A204.1 (cell line): ENCODE measurements at regions not wholly inside any gene's neighbourhood (a gene's known extent, or its start where the extent isn't known, plus 50 kb on each side); places are given as distances from the start of the nearest gene placed in this dataset.
"Not testable (repeated sequence)": the region's sequence is repeated elsewhere in the genome, so short reads cannot be mapped to it uniquely, and the experiment has no call there.

ENCODE experiments used
- FAIRE-seq: peaks from 2 replicates; lab custom pipeline; 2012; peaks lifted over from hg19 to GRCh38; lab: Jason Lieb, UNC

DNA sequence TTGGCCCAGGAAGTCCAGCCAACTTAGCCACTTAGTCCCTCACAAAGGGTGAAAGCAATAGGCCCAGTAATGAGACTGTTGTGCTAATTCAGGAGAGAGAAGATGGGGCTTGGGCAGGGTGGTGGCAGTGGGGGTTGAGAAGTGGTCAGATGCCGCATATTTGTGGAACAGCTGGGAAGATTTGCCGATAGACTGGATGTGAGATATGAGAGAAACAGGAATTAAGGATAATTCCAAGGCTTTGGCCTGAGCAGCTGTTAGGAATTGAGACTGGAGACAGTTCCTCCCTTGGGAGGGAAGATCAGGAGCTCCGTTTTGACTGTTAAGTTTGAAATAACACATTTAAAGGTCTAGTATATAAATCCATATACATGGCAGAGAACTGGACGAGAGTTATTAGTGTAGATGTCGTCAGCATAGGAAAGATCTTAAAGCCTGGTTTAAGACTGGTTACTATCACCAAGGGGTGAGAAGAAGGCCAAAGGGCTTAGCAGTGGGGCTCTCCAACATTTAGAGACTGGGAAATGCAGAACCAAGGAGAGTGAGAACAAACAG is 323.7 kb upstream of the FAM78B start:
- no peak for FAIRE-seq

DNA sequence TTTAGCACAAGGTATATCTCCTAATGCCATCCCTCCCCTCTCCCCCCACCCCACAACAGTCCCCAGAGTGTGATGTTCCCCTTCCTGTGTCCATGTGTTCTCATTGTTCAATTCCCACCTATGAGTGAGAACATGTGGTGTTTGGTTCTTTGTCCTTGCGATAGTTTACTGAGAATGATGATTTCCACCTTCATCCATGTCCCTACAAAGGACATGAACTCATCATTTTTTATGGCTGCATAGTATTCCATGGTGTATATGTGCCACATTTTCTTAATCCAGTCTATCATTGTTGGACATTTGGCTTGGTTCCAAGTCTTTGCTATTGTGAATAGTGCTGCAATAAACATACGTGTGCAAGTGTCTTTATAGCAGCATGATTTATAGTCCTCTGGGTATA is 327.0 kb upstream of the FAM78B start:
- not testable (repeated sequence) for FAIRE-seq

DNA sequence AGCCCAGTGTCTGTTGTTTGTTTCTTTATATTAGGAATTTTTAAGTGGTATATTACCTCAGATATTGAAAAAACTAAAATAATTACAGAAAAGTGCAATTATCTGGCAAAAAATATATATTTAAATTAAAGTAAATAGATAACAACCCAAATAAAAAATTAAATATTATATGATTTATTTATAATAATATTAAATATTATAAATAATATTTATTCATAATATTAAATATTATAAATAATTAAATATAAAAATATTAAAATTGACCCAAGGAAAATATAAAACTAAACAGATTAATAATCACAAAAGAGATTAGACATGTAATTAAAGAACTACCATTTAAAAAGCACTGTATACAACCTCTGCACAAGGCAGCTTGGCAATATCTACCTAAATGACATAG is 331.9 kb upstream of the POGK start:
- peak; percentile 94 for FAIRE-seq

DNA sequence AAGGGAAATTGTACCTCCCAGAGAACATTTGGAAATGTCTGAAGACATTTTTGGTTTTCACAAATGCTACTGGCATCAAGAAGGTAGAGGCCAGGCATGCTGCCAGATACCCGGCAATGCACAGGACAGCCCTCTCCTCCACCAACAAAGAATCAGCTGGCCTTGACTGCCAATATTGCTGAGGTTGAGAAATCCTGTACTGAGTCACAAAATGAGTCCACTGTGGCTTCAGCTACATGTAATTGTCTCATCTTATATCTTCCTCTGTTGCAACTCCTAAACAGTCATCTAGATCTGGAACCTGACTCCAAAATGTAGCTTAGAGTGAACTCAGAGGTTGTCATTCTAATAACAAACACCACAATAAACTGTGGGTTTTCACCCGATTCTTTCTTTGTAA is 327.5 kb upstream of the POGK start:
- FAIRE-seq: no peak

DNA sequence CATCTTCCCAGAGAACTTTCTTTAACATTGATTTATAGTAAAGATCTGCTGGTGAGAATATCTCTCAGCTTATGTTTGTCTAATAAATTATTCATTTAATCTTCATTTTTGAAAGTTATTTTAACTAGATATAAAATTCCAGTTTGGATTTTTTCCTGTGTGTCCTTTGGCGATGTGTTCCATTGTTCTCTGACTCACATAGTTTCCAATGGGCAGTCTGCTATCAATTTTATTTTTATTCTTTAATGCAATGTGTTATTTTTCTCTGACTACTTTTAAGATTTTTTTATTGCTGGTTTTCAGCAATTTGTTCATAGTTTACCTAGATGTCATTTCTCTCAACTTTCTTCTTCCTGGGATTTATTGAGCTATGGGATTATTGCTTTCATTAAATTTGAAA is 325.2 kb upstream of the POGK start:
- no peak for FAIRE-seq

DNA sequence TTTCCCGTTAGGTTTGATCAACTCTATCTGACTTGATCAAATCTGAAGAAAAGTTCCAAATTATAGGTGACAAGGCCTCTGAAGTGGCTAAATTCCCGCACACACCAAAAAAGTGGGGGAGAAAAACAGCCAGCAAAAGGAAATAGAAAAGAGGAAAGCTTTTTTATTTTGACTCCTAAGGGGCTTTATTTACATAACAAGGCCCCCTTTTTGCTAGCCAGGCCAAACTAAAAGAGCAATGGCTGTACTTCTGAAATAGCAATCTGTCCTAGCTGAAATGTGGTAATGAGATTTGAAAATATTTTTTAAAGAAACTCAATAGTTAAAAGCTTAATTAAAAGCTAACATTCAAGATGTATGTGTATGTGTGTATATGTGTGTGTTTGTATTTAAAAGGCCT is 311.5 kb upstream of the POGK start:
- FAIRE-seq: no peak

DNA sequence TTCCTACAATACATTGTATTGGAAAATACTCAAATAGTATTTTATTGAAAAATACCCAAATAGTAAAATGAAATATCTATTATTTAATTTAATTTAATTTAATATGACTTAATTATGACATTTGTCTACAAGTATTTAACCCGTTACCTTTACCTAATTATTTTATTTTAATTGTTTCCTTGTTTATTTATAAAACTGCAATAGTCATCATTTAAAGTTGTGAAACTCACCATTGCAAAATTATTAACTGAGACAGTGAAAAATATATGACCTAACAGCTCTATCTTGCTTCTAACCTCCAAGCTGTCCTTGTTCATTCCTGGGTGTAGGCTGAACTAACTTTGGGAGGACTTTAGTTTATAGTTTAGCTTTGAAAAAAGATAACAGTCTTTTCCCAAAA is 300.6 kb upstream of the POGK start:
- FAIRE-seq: no peak

DNA sequence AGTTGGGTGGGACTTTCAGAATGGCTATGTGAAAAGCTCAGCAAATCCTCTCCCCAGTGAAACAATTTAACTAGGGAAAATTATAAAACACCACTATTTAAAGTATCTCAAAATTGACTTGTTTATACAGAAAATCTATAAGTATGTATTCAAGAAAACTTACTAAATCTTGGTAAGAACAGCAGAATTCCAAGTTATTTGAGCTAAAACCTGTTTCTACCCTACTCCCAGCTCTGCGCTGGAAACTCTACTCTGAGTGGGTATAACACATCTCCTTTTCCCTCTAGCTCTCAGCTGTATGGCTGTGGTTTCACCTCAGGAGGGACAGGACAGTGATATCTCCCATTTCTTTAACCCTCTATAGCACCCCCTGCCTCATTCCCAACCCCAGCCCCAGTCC is 295.2 kb upstream of the POGK start:
- no peak for FAIRE-seq

DNA sequence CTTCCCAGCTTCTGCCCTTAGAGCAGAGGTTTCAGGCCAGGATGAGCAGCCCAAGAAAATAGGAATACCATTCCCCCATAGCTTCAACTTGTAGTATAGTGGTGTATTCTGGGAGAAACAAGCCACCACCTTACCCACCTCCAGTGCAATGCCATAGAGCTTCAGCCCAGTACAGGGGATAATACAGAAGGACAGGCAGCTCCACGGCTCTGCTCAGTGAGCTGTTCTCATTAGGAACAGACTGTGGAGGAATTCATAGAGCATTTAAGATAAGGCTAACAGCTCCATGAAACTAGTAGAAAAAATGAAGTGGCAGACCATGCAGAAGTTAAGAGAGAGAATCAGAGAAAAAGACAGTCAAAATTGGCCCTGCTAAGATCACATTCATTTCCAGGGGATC is 294.7 kb upstream of the POGK start:
- FAIRE-seq: no peak

DNA sequence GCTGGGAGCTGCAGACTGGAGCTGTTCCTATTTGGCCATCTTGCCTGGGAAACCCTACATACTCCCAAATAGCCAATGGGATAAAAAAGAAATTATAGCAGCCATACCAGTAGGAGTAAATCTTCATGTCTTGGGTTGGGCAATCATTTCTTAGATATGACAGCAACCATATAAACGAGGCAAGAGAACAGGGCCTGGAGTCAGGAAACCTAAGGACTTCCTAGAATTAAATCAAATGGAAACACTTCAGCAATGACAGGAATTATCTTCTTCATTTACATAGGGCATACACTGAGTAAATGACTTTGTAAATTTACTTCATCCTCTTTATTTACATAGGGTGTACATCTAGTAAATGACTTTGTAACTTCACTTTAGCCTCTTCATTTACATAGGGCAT is 286.6 kb upstream of the POGK start:
- FAIRE-seq: no peak

DNA sequence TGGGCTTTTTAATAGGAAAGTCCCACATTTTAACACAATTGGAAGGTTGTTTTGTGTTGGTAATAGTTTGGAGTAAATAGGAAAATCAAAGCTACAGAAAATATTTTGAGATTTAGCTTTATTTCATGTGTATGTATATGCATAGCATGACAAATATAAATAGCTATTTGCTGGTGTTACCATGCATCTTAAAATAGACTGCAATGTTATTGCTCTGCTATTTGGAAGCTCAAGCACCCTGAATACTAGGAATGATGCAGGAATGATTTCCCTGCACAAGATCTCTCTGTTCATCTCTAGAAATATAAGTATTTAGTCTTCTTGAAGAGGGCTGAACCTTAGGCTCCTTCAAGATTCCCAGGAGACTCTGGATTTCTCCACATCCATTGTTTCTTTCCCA is 268.3 kb upstream of the POGK start:
- no peak for FAIRE-seq

DNA sequence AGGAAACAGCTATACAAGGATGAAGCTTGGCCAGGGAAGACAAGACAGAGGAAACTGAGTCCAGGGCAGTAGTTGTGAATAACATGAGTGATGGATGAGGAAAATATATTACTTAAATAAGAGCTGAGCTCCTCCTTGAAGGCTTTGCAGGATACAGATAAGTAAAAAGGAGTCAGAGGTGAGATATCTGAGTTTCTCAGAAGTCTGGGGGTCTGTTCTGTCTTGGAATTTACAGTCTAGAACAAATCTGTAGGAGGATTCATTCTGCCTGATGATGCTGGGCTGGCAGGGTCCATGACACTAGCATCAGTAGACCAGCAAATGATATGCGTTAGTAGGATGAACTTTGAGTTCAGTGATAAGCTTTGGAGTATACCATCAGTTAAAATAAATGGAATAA is 266.1 kb upstream of the POGK start:
- no peak for FAIRE-seq

DNA sequence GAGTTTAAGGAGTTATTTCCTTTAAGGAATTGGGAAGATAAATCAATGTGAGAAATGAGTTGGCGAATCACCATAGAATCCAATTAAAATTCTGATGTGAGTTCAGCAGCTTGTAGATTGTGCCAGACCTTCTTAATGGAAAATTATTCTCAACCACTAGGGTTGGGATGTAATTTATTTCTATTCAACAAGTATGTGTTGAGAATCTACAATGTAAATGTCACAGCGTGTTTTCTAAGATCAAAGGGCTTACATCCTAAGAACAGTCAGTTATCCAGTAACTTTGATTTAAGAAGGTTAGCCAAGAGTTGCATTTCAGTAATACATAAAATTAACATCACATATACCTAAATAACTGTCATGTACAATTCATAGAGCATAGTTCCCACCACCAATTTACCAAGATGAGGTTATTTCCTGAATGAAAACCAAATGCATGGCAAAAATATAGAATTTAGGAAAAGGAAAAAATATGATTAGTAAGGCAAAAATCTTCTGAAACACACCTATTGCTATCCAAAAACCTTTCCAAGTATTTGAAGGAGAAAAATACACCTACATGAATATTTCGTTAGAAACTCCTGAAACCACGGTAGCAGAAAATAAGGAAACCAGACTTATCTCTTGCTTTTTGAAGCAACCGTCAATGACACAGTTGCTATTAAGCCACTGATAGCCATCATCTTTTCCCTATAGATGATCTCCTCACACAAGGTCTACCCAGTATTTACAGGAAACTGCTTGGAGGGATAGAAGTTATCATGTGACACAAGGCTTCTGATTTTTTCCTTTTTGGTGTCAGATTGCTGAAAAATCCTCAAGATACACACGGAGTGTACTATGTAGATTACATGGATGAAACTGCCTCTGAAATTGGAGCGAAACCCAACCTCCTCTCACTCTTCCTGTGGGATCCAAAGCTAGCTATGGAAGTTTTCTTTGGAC is 259.4 kb upstream of the POGK start:
- no peak for FAIRE-seq

DNA sequence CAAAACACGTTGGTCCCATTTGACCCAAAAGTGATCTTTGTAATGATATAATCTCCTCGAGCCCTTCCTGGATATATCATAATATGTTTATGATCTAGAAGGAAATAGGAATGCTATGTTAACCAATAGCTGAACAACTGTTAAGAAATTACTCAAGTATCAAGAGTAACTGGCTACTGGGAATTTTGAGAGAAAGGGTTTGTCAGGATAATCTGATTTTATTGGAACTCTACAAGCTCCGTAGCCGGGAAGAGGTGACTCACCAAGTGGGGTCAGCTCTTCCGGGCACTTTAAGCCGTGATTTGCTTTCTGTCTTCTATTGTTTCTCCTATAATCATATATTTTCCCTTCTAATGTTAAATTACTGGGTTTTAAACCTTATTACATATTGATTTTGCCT is 250.5 kb upstream of the POGK start:
- FAIRE-seq: no peak

DNA sequence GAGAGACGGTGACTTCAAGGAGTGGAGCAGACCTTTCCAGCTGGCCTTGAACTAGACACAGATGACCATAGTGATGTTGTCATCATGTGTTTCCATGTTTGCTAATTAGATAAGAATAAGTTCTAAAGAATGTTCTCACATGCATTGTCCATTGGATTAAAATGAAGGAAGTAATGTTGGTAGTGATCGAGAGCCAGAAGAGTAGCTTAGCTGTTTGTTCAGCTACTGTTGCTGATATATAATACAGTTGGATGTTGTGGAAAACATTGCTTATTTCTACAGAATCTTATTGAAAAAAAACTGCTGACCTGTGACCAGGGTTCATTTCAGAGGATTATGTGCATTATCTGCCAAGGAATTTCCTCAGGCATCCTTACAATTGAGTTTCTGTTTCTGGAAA is 249.1 kb upstream of the POGK start:
- no peak for FAIRE-seq

DNA sequence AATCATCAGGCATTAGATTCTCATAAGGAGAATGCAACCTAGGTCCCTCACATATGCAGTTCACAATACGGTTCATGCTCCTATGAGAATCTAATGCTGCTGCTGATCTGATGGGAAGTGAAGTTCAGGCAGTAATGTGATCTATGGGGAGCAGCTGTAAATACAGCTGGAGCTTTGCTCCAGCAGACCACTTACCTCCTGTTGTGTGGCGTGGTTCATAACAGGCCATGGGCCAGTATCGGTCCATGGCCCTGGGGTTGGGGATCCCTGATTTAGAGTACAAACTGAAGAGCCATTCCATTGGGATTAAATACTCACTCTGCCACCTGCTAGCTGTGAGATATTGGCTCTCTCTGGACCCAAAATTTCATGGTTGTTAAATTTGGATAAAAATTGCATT is 244.6 kb upstream of the POGK start:
- FAIRE-seq: no peak

DNA sequence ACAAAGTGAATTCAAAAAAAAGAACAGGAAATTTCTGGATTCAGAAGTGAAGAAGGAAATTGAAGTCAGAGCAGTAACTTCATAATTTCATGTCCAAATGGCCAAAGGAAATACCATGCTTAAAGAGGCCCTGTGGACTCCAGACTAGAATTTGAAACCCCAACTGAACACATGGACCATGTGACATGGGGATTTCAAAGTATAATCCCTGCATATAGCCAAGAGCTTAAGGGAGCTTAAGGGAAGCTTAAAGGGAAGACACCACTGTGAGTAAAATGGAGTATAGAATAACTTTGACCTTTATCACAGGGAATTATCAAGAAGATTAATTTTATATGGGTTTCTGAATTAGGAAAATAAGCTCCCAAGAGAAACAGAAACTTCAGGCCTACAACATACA is 241.8 kb upstream of the POGK start:
- FAIRE-seq: no peak

DNA sequence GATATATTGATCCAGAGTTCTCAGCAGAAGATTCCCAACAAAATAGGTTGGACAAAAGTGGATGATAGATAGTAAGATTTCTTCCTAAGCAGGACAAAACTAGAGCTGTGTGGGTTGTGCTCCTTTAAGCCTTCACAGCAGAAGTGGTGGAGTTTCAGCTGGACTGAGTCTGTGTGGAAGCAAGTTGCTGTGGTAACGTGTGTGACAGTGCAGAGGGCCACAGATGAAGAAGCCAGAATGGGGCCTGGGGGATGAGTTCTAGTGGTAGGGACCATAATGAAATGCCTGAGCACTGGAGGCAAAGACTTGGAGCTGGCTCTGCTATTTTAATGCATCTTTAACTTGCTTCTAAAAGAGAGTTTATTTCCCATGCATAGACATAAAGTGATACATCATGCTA is 238.7 kb upstream of the POGK start:
- no peak for FAIRE-seq

DNA sequence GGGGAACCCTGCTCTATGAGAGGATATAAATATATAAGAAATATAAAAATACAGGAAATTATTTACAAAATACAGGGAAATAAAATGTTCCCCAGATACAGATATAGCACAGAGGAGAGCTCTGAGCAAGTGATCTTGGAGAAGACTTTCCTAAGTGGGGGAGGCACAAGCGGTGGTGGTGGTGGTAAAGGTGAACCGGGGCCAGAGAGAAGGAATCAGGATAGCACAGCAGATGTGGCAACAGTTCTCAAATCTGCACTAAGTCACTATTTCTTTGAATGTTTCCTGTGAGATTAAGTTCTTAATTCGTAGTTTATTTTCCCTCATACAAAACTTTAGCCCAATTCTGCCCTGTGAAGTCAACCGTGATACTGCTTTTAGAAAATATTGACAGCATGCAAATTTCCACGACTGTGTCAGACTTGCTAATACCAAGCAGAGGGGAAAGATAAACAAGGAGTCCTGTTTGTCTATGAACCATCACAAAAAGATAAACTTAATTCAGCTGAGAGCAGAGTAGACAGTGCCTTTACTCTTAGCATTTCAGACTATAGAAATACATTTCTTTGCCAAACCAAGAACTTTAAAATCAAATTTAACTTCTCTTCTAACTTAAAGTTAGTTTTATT is 237.5 kb upstream of the POGK start:
- FAIRE-seq: no peak

DNA sequence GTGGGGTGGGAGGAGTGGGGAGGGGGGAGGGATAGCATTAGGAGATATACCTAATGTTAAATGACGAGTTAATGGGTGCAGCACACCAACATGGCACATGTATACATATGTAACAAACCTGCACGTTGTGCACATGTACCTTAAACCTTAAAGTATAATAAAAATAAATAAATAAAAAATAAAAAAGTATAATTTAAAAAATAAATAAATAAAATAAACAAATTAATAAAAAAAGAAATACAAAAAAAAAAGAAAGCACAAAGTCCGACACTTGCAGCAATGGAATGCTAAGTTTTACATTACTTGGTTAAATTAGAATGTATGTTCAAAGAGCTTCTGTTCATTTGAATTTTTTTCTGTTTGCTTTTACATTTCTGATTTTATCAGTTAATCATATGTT is 236.5 kb upstream of the POGK start:
- not testable (repeated sequence) for FAIRE-seq

DNA sequence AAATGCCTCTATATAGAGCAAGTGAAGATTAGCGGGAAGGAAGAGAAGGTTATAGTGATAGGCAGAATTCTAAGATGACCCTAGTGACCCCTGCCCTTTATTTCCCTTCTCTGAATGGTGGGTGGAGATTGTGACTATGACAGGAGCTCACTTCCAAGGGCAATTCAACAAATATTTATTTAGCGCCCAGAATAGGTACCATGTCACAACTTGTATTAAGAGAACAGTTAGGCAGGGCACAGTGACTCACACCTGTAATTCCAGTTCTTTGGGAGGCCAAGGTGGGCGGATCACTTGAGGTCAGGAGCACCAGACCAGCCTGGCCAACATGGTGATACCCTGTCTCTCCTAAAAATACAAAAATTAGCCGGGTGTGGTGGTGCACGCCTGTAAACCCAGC is 236.0 kb upstream of the POGK start:
- no peak for FAIRE-seq

DNA sequence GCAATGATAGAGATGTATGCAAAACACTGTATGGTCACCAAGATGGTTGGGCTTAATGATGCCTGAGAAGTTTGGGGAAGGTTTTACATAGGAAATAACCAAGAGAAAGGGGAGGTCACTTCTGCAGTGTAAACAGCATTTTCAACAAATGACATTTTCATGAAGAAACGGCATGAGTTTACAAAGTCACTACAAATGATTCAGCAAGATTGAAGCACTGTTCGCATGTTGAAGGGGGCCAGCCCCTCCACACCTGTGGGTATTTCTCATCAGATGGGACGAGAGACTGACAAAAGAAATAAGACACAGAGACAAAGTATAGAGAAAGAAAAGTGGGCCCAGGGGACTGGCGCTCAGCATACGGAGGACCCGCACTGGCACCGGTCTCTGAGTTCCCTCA is 234.1 kb upstream of the POGK start:
- FAIRE-seq: no peak

DNA sequence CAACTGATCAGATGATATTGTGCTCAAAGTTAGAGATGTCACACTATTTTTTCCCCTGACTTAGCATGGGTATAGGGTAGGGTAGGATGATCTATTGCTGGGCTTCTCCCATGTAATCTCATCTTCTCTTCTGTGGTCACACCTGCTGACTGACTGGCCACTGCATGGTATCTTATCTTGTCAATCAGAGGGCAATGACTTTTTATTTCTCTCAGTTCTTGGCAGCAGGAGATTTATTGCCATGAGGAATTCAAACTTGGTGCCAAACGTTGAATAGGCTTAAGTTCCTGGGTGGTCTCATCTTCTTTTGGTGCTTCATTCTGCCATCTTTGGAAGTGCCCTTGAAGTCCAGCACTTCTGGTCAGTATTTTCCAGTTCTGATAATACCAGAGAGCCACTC is 226.4 kb upstream of the POGK start:
- FAIRE-seq: no peak

DNA sequence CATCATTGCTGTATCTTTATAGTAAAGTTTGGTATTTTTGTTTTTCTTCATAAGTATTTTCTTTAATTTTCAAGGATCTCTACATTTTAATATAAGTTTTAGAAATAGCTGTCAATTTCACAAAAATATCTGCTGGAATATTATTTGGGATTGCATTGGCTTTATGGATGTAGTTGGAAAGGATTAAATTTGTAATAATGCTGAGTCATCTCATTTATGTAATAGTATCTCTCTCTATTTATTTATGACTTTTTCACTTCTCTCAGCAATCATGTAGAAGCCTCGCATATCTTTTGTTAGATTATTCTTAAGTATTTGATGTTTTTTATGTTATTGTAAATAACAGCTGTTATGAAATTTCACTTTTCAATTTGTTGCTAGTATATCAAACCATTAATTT is 223.1 kb upstream of the POGK start:
- FAIRE-seq: no peak
